GM12874 (cell line): ENCODE measurements at regions not wholly inside any gene's neighbourhood (a gene's known extent, or its start where the extent isn't known, plus 50 kb on each side); places are given as distances from the start of the nearest gene placed in this dataset.

Experiments used
- TF ChIP-seq, protein P1 (sequence below): IDR thresholded peaks from 2 replicates; pipeline ENCODE4 v1.5.1; 2011; ENCODE audit warnings: low read depth, mild to moderate bottlenecking, control low read depth, low read length, moderate library complexity; ENCODE audit not compliant: insufficient read depth

- TF ChIP-seq, protein P1, sequence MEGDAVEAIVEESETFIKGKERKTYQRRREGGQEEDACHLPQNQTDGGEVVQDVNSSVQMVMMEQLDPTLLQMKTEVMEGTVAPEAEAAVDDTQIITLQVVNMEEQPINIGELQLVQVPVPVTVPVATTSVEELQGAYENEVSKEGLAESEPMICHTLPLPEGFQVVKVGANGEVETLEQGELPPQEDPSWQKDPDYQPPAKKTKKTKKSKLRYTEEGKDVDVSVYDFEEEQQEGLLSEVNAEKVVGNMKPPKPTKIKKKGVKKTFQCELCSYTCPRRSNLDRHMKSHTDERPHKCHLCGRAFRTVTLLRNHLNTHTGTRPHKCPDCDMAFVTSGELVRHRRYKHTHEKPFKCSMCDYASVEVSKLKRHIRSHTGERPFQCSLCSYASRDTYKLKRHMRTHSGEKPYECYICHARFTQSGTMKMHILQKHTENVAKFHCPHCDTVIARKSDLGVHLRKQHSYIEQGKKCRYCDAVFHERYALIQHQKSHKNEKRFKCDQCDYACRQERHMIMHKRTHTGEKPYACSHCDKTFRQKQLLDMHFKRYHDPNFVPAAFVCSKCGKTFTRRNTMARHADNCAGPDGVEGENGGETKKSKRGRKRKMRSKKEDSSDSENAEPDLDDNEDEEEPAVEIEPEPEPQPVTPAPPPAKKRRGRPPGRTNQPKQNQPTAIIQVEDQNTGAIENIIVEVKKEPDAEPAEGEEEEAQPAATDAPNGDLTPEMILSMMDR = no peak
Observed at GRCh38 chr12:97923546-97923945, 460.9 kb downstream of the RMST start.

DNA sequence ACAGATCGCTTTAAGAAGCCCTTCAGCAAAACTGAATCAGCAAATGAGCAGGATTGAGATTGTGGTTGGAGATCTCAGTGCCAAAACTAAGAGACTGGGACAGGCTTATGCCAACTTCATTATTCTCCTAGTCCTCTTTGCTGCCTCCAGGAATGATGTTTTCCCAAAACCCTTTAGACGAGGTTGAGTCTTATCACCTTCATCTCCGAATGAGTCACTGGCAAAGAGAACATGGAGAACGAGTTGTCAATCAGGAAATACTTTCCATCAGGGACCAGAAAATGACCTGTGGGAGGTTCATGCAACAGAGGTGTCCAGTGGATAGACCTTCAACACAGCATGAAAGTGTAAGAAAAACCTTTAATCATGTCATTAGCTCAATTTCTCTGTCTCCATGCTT is 461.5 kb downstream of the RMST start:
- TF ChIP-seq, protein P1 = no peak

DNA sequence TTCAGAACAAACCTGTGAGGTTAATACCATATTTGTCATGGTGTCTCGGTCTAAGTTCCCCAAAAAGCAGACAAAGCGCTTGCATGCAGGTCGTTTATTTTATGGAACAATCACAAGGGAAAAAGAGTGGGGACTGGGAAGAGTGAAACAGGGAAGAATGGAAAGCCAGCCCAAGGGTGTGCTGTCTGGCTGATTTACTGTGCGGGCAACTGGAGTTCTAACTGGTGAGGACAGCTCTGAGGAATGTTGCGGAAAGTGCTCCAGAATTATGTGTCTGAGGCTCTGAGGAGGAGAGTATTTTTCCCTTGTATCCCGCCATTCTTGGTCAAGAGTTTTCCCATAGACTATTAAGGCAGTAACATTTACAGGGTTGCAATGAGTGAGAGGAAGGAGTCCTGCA is 465.4 kb downstream of the RMST start:
- TF ChIP-seq, protein P1 = no peak

DNA sequence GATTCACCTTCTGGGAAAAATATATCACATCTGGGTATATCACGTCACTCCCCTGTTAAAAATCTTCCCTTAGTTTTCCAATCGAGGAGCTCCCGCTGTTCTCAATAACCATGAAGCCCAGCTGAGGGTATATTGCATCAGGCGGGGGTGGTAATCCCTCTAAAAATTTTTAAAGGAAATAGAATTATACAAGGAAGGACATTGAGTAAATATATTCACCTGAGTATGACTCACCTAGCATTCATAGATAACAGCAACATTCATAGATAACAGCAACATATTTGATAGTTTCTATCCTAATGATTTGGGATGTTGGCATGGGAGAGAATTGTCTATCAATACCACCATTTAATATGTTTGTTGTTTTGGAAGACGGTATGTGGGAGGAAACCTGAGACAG is 473.6 kb downstream of the RMST start:
- TF ChIP-seq, protein P1 = no peak

GRCh38 chr12:97938031-97938430 is 475.4 kb downstream of the RMST start:
- TF ChIP-seq, protein P1 = no peak

GRCh38 chr12:97939156-97939555 is 476.6 kb downstream of the RMST start:
- TF ChIP-seq, protein P1 = no peak

- TF ChIP-seq, protein P1 = no peak
Observed at GRCh38 chr12:97940105-97940504, 477.5 kb downstream of the RMST start.

DNA sequence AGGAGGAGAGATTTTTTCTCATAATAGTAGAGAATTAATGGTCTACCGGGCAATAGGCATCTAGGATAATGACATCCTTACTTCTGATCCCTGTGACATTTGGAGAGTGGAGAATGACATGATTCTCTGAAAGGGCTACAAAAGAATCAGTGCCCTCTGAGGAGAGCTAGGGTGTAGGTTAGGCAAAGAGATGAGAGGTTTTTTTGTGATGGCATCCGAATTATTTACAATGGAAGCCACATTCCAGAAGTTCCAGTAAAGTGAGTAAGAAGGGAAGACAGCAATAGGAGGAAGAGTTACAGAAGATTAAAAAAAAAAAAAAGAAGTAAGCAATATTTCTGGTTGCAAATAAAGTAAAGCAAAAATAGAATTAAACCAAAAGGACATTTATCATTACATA is 478.0 kb downstream of the RMST start:
- TF ChIP-seq, protein P1 = no peak
